CD14-positive monocyte (primary cell): ENCODE measurements at regions not wholly inside any gene's neighbourhood (a gene's known extent, or its start where the extent isn't known, plus 50 kb on each side); places are given as distances from the start of the nearest gene placed in this dataset.

Experiments used
- DNase-seq, 3 donors: peaks; one replicate each; pipeline ENCODE4 v3.0.0-alpha.2; 2011 to 2022
- H2AFZ ChIP-seq: 2 replicates; pipeline ENCODE4 v1.6.0; 2012; ENCODE audit warnings: mild to moderate bottlenecking, low read depth, low read length, inconsistent platforms; ENCODE audit not compliant: insufficient read depth, poor library complexity, severe bottlenecking
- H3K27ac ChIP-seq, 2 donors: 1 replicate in 1 of 2; 2 replicates in 1 of 2; pipeline ENCODE4 v1.5.1; 2012 to 2013; ENCODE audit warnings: low read length in 2 of 2, control low read depth in 1 of 2, inconsistent platforms in 1 of 2, low read depth in 1 of 2, mild to moderate bottlenecking in 1 of 2
- H3K27me3 ChIP-seq, 2 donors: one replicate each; pipeline versions ENCODE4 v1.6.0 to v1.6.1; 2011 to 2013; ENCODE audit warnings: low read length in 2 of 2; ENCODE audit not compliant: control insufficient read depth in 2 of 2, insufficient read depth in 2 of 2
- H3K36me3 ChIP-seq, 2 donors: replicated peaks in 1 of 2; 1 replicate in 1 of 2; 2 replicates in 1 of 2; pipeline versions ENCODE4 v1.5.1 to v1.6.1; 2012 to 2013; ENCODE audit warnings: low read length in 2 of 2, control low read depth in 1 of 2, inconsistent platforms in 1 of 2, mild to moderate bottlenecking in 1 of 2; ENCODE audit not compliant: insufficient read depth in 2 of 2, control insufficient read depth in 1 of 2
- H3K4me1 ChIP-seq, 2 donors: 1 replicate in 1 of 2; 2 replicates in 1 of 2; pipeline versions ENCODE4 v1.5.1 to v1.6.1; 2012 to 2013; ENCODE audit warnings: low read length in 2 of 2, control low read depth in 1 of 2, inconsistent platforms in 1 of 2, mild to moderate bottlenecking in 1 of 2, moderate library complexity in 1 of 2; ENCODE audit not compliant: insufficient read depth in 2 of 2, control insufficient read depth in 1 of 2
- H3K4me2 ChIP-seq: replicated peaks from 2 replicates; pipeline ENCODE3; 2012; ENCODE audit warnings: low read length, moderate library complexity, mild to moderate bottlenecking; ENCODE audit not compliant: poor library complexity, severe bottlenecking; ENCODE audit errors: extremely low read depth
- H3K4me3 ChIP-seq, 3 experiments: fragments of 200-600 bp in 1 of 3; sonication (generic) in 1 of 3; replicated peaks in 1 of 3; 1 replicate in 2 of 3; 2 replicates in 1 of 3; pipeline ENCODE4 v1.5.1; 2011 to 2013; ENCODE audit warnings: low read length in 3 of 3, mild to moderate bottlenecking in 3 of 3, control low read depth in 2 of 3, low read depth in 2 of 3, inconsistent platforms in 1 of 3, moderate library complexity in 1 of 3
- H3K79me2 ChIP-seq: 2 replicates; pipeline ENCODE4 v1.6.0; 2012; ENCODE audit warnings: mild to moderate bottlenecking, control low read depth, inconsistent platforms, low read length, moderate library complexity; ENCODE audit not compliant: insufficient read depth
- H3K9ac ChIP-seq: 2 replicates; pipeline ENCODE4 v1.6.0; 2017; ENCODE audit warnings: low read length, mild to moderate bottlenecking; ENCODE audit not compliant: insufficient read depth, poor library complexity, severe bottlenecking
- H3K9me3 ChIP-seq, 2 donors: replicated peaks in 1 of 2; 1 replicate in 1 of 2; 2 replicates in 1 of 2; pipeline versions ENCODE4 v1.5.1 to v1.6.1; 2012 to 2013; ENCODE audit warnings: low read length in 2 of 2, control low read depth in 1 of 2; ENCODE audit not compliant: control insufficient read depth in 1 of 2, insufficient read depth in 1 of 2
- H4K20me1 ChIP-seq: 2 replicates; pipeline ENCODE4 v1.6.0; 2012; ENCODE audit warnings: mild to moderate bottlenecking, low read length, control low read depth, moderate library complexity; ENCODE audit not compliant: insufficient read depth
- H3K27ac Mint-ChIP-seq, 7 donors: one replicate each; pipeline ENCODE4 v1.8.0; 2020; ENCODE audit warnings: mild to moderate bottlenecking in 7 of 7, mixed read lengths in 7 of 7, moderate library complexity in 6 of 7, inconsistent platforms in 2 of 7
- H3K27me3 Mint-ChIP-seq, 3 donors: one replicate each; pipeline ENCODE4 v1.8.0; 2021 to 2022; ENCODE audit warnings: low read depth in 3 of 3, mild to moderate bottlenecking in 3 of 3, mixed read lengths in 3 of 3, moderate library complexity in 3 of 3, inconsistent platforms in 1 of 3
- H3K36me3 Mint-ChIP-seq, 2 donors: one replicate each; pipeline ENCODE4 v1.8.0; 2020; ENCODE audit warnings: mixed read lengths in 2 of 2, inconsistent platforms in 1 of 2, mild to moderate bottlenecking in 1 of 2
- H3K4me1 Mint-ChIP-seq: one replicate; pipeline ENCODE4 v1.8.0; 2020; ENCODE audit warnings: mild to moderate bottlenecking, mixed read lengths
- H3K4me3 Mint-ChIP-seq, 2 donors: one replicate each; pipeline ENCODE4 v1.8.0; 2020; ENCODE audit warnings: mild to moderate bottlenecking in 2 of 2, mixed read lengths in 2 of 2, moderate library complexity in 1 of 2
- H3K9me3 Mint-ChIP-seq, 7 donors: one replicate each; pipeline ENCODE4 v1.8.0; 2020 to 2022; ENCODE audit warnings: mixed read lengths in 7 of 7, mild to moderate bottlenecking in 6 of 7, moderate library complexity in 6 of 7, inconsistent platforms in 2 of 7
- CTCF ChIP-seq: fragments of 200-600 bp; IDR thresholded peaks from one replicate; pipeline ENCODE4 v1.8.0; 2022; ENCODE audit warnings: antibody characterized with exemption, mild to moderate bottlenecking
- WGBS: methylation state at CpG from one replicate; pipeline ENCODE4 v1.1.5; 2013; ENCODE audit warnings: missing lambda C conversion rate; ENCODE audit not compliant: insufficient coverage; 5-methylcytosine and 5-hydroxymethylcytosine counted together
- intact Hi-C, 2 donors: fragments of 100-400 bp; cut with micrococcal nuclease; formaldehyde crosslinking; loops; one replicate each; pipeline versions ENCODE4 v1.15.0 to v1.15.1; 2023

DNA sequence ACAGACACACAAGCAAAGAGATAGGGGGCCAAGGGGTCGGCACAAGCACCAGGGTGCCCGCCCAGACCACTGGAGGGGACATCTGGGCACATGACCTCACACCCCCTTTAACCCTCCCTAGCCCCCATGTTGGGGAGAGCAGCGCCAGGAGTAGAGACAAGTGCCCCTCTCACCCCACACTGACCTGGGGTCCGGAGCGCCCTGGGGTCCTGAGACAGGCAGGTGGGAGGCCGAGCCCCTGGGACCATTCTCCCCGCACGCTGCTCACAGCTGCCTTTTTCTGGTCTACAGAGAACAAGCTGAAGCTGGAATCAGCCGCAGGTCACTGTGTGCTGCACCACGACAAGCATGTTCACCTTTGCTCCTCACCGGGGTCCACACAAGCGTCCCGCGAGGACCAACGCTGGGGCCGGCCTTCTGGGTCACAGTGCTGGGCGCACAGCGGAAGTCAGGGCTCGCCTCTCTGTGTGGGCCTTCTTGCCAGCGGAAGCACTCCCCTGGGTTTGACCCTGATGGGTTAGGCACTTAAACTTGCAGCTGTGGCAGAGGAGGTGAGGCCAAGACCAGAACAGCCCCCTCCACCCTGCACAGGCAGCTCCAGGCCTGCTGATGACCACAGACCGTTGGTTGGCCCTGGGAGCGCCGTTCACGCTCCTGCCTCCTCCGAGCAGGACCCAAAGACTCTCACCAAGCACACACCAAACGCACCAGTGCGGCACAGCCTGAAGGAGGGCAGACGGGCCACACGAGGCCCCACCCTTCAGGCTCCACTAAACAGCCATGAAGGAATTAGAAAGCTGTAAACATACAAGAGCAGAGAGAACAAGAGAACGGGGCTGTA lies 275.3 kb downstream of the EIPR1 start:
- intact Hi-C loops = no loop called here
- WGBS = 91% methylated on average over 17 of the region's 30 CpGs
- Histone ChIP-seq H3K4me3 (no peak overlapping the region), H2AFZ (no peak overlapping the region), H3K9ac (no peak overlapping the region), H3K36me3 (no peaks in the 10 kb centered on the region), H3K4me1 (no peaks in the 10 kb centered on the region), H3K9me3 (no peaks in the 10 kb centered on the region), H3K27ac (no peak overlapping the region), H3K4me2 (no peak overlapping the region), H3K79me2 (no peaks in the 10 kb centered on the region), H4K20me1 (no peaks in the 10 kb centered on the region), H3K27me3 (no peaks in the 10 kb centered on the region)
- Mint-ChIP-seq H3K27ac (no peak overlapping the region), H3K4me3 (no peak overlapping the region), H3K9me3 (peaks cover 0 to 5% (median 0%) of the 10 kb centered on the region in 7 donors), H3K36me3 (no peaks in the 10 kb centered on the region), H3K27me3 (peaks cover 20 to 25% (median 22%) of the 10 kb centered on the region in 3 donors), H3K4me1 (peaks cover 7% of the 10 kb centered on the region)
- no peak for TF ChIP-seq CTCF
- DNase-seq = no peak

- no peaks in the 10 kb centered on the region for H3K79me2 ChIP-seq
- Mint-ChIP-seq H3K9me3 (peaks cover 0 to 5% (median 0%) of the 10 kb centered on the region in 7 donors), H3K36me3 (no peaks in the 10 kb centered on the region), H3K27me3 (peaks cover 20 to 27% (median 22%) of the 10 kb centered on the region in 3 donors), H3K4me3 (peak overlapping the region in 1 of 2 donors; percentile 13), H3K27ac (peak overlapping the region in 1 of 7 donors; percentile 37), H3K4me1 (peaks cover 7% of the 10 kb centered on the region)
- no peaks in the 10 kb centered on the region for H3K4me1 ChIP-seq
- no peak overlapping the region for H3K9ac ChIP-seq
- no peaks in the 10 kb centered on the region for H3K36me3 ChIP-seq
- no peak for DNase-seq
- H3K27me3 ChIP-seq = no peaks in the 10 kb centered on the region
- H3K4me2 ChIP-seq = no peak overlapping the region
- H2AFZ ChIP-seq = no peak overlapping the region
- no peak for TF ChIP-seq CTCF
- no peaks in the 10 kb centered on the region for H4K20me1 ChIP-seq
- H3K9me3 ChIP-seq = no peaks in the 10 kb centered on the region
- WGBS = 87% methylated on average over 27 of the region's 34 CpGs
- no peak overlapping the region for H3K4me3 ChIP-seq
- H3K27ac ChIP-seq = no peak overlapping the region
- intact Hi-C loops = no loop called here
Measured at GRCh38 chr2:3101016-3101942, 276.3 kb downstream of the EIPR1 start.
